IgD-negative memory B cell (primary cell): ENCODE measurements at regions not wholly inside any gene's neighbourhood (a gene's known extent, or its start where the extent isn't known, plus 50 kb on each side); places are given as distances from the start of the nearest gene placed in this dataset.
"Not testable (repeated sequence)": the region's sequence is repeated elsewhere in the genome, so short reads cannot be mapped to it uniquely, and the experiment has no call there.

Experiments
- H3K27ac Mint-ChIP-seq, 3 donors: one replicate each; pipeline ENCODE4 v1.8.0; 2020 to 2022; ENCODE audit warnings: mild to moderate bottlenecking in 3 of 3, mixed read lengths in 3 of 3, moderate library complexity in 1 of 3
- H3K27me3 Mint-ChIP-seq: one replicate; pipeline ENCODE4 v1.8.0; 2021; ENCODE audit warnings: mixed read lengths
- H3K36me3 Mint-ChIP-seq: one replicate; pipeline ENCODE4 v1.8.0; 2020; ENCODE audit warnings: mild to moderate bottlenecking, mixed read lengths
- H3K4me1 Mint-ChIP-seq, 3 donors: one replicate each; pipeline ENCODE4 v1.8.0; 2020 to 2022; ENCODE audit warnings: mixed read lengths in 3 of 3, mild to moderate bottlenecking in 1 of 3
- H3K4me3 Mint-ChIP-seq, 4 donors: one replicate each; pipeline ENCODE4 v1.8.0; 2020 to 2022; ENCODE audit warnings: mild to moderate bottlenecking in 4 of 4, mixed read lengths in 4 of 4, moderate library complexity in 3 of 4
- H3K9me3 Mint-ChIP-seq, 3 donors: one replicate each; pipeline ENCODE4 v1.8.0; 2020 to 2021; ENCODE audit warnings: mixed read lengths in 3 of 3, mild to moderate bottlenecking in 1 of 3

- no peaks in the 10 kb centered on the region for H3K27me3 Mint-ChIP-seq
- H3K4me1 Mint-ChIP-seq, result peaks cover 0 to 2% (median 0%) of the 10 kb centered on the region in 3 donors
- peaks cover 0 to 8% (median 5%) of the 10 kb centered on the region in 3 donors for H3K9me3 Mint-ChIP-seq
- no peak overlapping the region for H3K4me3 Mint-ChIP-seq
- H3K27ac Mint-ChIP-seq, result no peak overlapping the region
- H3K36me3 Mint-ChIP-seq, result no peaks in the 10 kb centered on the region
These were observed 424.2 kb downstream of the SPATA31D1 start for GRCh38 chr9:82412586-82413305.

- H3K9me3 Mint-ChIP-seq, result peaks cover 0 to 8% (median 5%) of the 10 kb centered on the region in 3 donors
These were observed 428.9 kb downstream of the SPATA31D1 start for GRCh38 chr9:82417501-82417900.

GRCh38 chr9:82418334-82418733 is 429.8 kb downstream of the SPATA31D1 start:
- H3K4me1 Mint-ChIP-seq, result peaks cover 0 to 5% (median 0%) of the 10 kb centered on the region in 3 donors
- H3K27ac Mint-ChIP-seq, result no peak overlapping the region
- H3K27me3 Mint-ChIP-seq, result no peaks in the 10 kb centered on the region
- peaks cover 4% of the 10 kb centered on the region for H3K36me3 Mint-ChIP-seq
- no peak overlapping the region for H3K4me3 Mint-ChIP-seq
- peaks cover 0 to 8% (median 5%) of the 10 kb centered on the region in 3 donors for H3K9me3 Mint-ChIP-seq

More at GRCh38 chr9:82417501-82417900, 428.9 kb downstream of the SPATA31D1 start:
- Mint-ChIP-seq H3K4me3 (no peak overlapping the region), H3K27me3 (no peaks in the 10 kb centered on the region), H3K36me3 (peaks cover 2% of the 10 kb centered on the region), H3K4me1 (peaks cover 0 to 5% (median 0%) of the 10 kb centered on the region in 3 donors), H3K27ac (no peak overlapping the region)

GRCh38 chr9:82419696-82420486 is 431.3 kb downstream of the SPATA31D1 start:
- Mint-ChIP-seq H3K36me3 (peaks cover 4% of the 10 kb centered on the region), H3K9me3 (no peaks in the 10 kb centered on the region), H3K27me3 (no peaks in the 10 kb centered on the region), H3K4me1 (peaks cover 0 to 5% (median 0%) of the 10 kb centered on the region in 3 donors), H3K4me3 (no peak overlapping the region), H3K27ac (no peak overlapping the region)

- H3K4me1 Mint-ChIP-seq, result peaks cover 0 to 5% (median 0%) of the 10 kb centered on the region in 3 donors
These were observed 432.9 kb downstream of the SPATA31D1 start for GRCh38 chr9:82421498-82421897.

GRCh38 chr9:82423700-82424099 is 435.1 kb downstream of the SPATA31D1 start:
- H3K36me3 Mint-ChIP-seq, result peaks cover 4% of the 10 kb centered on the region
- H3K27ac Mint-ChIP-seq, result no peak overlapping the region
- no peaks in the 10 kb centered on the region for H3K4me1 Mint-ChIP-seq
- no peak overlapping the region for H3K4me3 Mint-ChIP-seq
- H3K9me3 Mint-ChIP-seq, result no peaks in the 10 kb centered on the region
- H3K27me3 Mint-ChIP-seq, result no peaks in the 10 kb centered on the region

More at GRCh38 chr9:82421498-82421897, 432.9 kb downstream of the SPATA31D1 start:
- no peak overlapping the region for H3K27ac Mint-ChIP-seq
- no peak overlapping the region for H3K4me3 Mint-ChIP-seq
- peaks cover 4% of the 10 kb centered on the region for H3K36me3 Mint-ChIP-seq
- no peaks in the 10 kb centered on the region for H3K9me3 Mint-ChIP-seq
- no peaks in the 10 kb centered on the region for H3K27me3 Mint-ChIP-seq

GRCh38 chr9:82424599-82425120 is 436.1 kb downstream of the SPATA31D1 start:
- Mint-ChIP-seq H3K36me3 (peaks cover 4% of the 10 kb centered on the region), H3K27me3 (no peaks in the 10 kb centered on the region), H3K4me1 (no peaks in the 10 kb centered on the region), H3K27ac (no peak overlapping the region), H3K9me3 (no peaks in the 10 kb centered on the region), H3K4me3 (no peak overlapping the region)

GRCh38 chr9:82431121-82431520 is 442.5 kb downstream of the SPATA31D1 start:
- Mint-ChIP-seq H3K4me3 (no peak overlapping the region), H3K27ac (peak overlapping the region in 1 of 3 donors; percentile 5), H3K4me1 (no peaks in the 10 kb centered on the region), H3K36me3 (no peaks in the 10 kb centered on the region), H3K27me3 (no peaks in the 10 kb centered on the region), H3K9me3 (peaks cover 0 to 11% (median 4%) of the 10 kb centered on the region in 3 donors)

GRCh38 chr9:82433290-82433931 is 444.8 kb downstream of the SPATA31D1 start:
- not testable (repeated sequence) for H3K36me3 Mint-ChIP-seq, H3K4me3 Mint-ChIP-seq, H3K27ac Mint-ChIP-seq, H3K27me3 Mint-ChIP-seq, H3K4me1 Mint-ChIP-seq
- H3K9me3 Mint-ChIP-seq, result peaks cover 0 to 15% (median 4%) of the 10 kb centered on the region in 3 donors

- Mint-ChIP-seq H3K4me1 (no peaks in the 10 kb centered on the region), H3K27me3 (no peaks in the 10 kb centered on the region), H3K9me3 (peaks cover 0 to 27% (median 13%) of the 10 kb centered on the region in 3 donors), H3K27ac (no peak overlapping the region), H3K36me3 (no peaks in the 10 kb centered on the region), H3K4me3 (no peak overlapping the region)
These were observed 447.9 kb downstream of the SPATA31D1 start for GRCh38 chr9:82436475-82436874.

GRCh38 chr9:82437183-82437582 is 448.6 kb downstream of the SPATA31D1 start:
- not testable (repeated sequence) for H3K27me3 Mint-ChIP-seq, H3K27ac Mint-ChIP-seq, H3K36me3 Mint-ChIP-seq, H3K4me3 Mint-ChIP-seq, H3K4me1 Mint-ChIP-seq
- H3K9me3 Mint-ChIP-seq, result peaks cover 2 to 31% (median 13%) of the 10 kb centered on the region in 3 donors

GRCh38 chr9:82438581-82438980 is 450.0 kb downstream of the SPATA31D1 start:
- peaks cover 4 to 31% (median 17%) of the 10 kb centered on the region in 3 donors for H3K9me3 Mint-ChIP-seq
- no peaks in the 10 kb centered on the region for H3K27me3 Mint-ChIP-seq
- H3K4me3 Mint-ChIP-seq, result no peak overlapping the region
- no peak overlapping the region for H3K27ac Mint-ChIP-seq
- H3K4me1 Mint-ChIP-seq, result no peaks in the 10 kb centered on the region
- H3K36me3 Mint-ChIP-seq, result no peaks in the 10 kb centered on the region

- Mint-ChIP-seq H3K36me3 (no peaks in the 10 kb centered on the region), H3K27me3 (no peaks in the 10 kb centered on the region), H3K4me3 (no peak overlapping the region), H3K9me3 (peaks cover 6 to 36% (median 29%) of the 10 kb centered on the region in 3 donors), H3K27ac (no peak overlapping the region), H3K4me1 (no peaks in the 10 kb centered on the region)
These were observed 454.7 kb downstream of the SPATA31D1 start for GRCh38 chr9:82443312-82443711.

GRCh38 chr9:82445556-82445955 is 457.0 kb downstream of the SPATA31D1 start:
- no peak overlapping the region for H3K27ac Mint-ChIP-seq
- H3K27me3 Mint-ChIP-seq, result no peaks in the 10 kb centered on the region
- H3K4me1 Mint-ChIP-seq, result no peaks in the 10 kb centered on the region
- no peak overlapping the region for H3K4me3 Mint-ChIP-seq
- peaks cover 8 to 28% (median 19%) of the 10 kb centered on the region in 3 donors for H3K9me3 Mint-ChIP-seq
- no peaks in the 10 kb centered on the region for H3K36me3 Mint-ChIP-seq

- H3K36me3 Mint-ChIP-seq, result no peaks in the 10 kb centered on the region
- H3K4me1 Mint-ChIP-seq, result no peaks in the 10 kb centered on the region
- H3K9me3 Mint-ChIP-seq, result peaks cover 11 to 32% (median 24%) of the 10 kb centered on the region in 3 donors
- H3K27me3 Mint-ChIP-seq, result no peaks in the 10 kb centered on the region
- H3K27ac Mint-ChIP-seq, result no peak overlapping the region
- no peak overlapping the region for H3K4me3 Mint-ChIP-seq
These were observed 458.8 kb downstream of the SPATA31D1 start for GRCh38 chr9:82447343-82447742.
